Spleen (tissue), 11 donors: ENCODE measurements at regions not wholly inside any gene's neighbourhood (a gene's known extent, or its start where the extent isn't known, plus 50 kb on each side); places are given as distances from the start of the nearest gene placed in this dataset.

Experiments used
- DNase-seq: peaks from one replicate; pipeline ENCODE4 v3.0.0-alpha.2; 2020
- H3K27ac ChIP-seq, 8 donors: fragments of 200-600 bp; sonication (generic) in 7 of 8; 1 replicate in 4 of 8; 2 replicates in 4 of 8; pipeline versions ENCODE4 v1.5.0 to v1.8.0; 2016 to 2021; ENCODE audit warnings: inconsistent platforms in 4 of 8, mild to moderate bottlenecking in 4 of 8, moderate library complexity in 1 of 8
- H3K27me3 ChIP-seq, 7 donors: fragments of 200-600 bp; sonication (generic) in 6 of 7; replicated peaks in 1 of 7; 1 replicate in 4 of 7; 2 replicates in 3 of 7; pipeline versions ENCODE4 v1.5.0 to v1.8.0; 2016 to 2021; ENCODE audit warnings: inconsistent platforms in 3 of 7, mild to moderate bottlenecking in 1 of 7
- H3K36me3 ChIP-seq, 6 donors: fragments of 200-600 bp; sonication (generic) in 5 of 6; 1 replicate in 4 of 6; 2 replicates in 2 of 6; pipeline versions ENCODE4 v1.5.0 to v1.8.0; 2016 to 2021; ENCODE audit warnings: inconsistent platforms in 2 of 6
- H3K4me1 ChIP-seq, 6 donors: fragments of 200-600 bp; sonication (generic) in 5 of 6; 1 replicate in 3 of 6; 2 replicates in 3 of 6; pipeline versions ENCODE4 v1.5.0 to v1.8.0; 2016 to 2021; ENCODE audit warnings: inconsistent platforms in 3 of 6
- H3K4me3 ChIP-seq, 8 donors: fragments of 200-600 bp; sonication (generic) in 7 of 8; 1 replicate in 4 of 8; 2 replicates in 4 of 8; pipeline versions ENCODE4 v1.5.0 to v1.8.0; 2016 to 2021; ENCODE audit warnings: inconsistent platforms in 4 of 8, mild to moderate bottlenecking in 4 of 8, moderate library complexity in 2 of 8
- H3K9me3 ChIP-seq, 8 donors: fragments of 200-600 bp; sonication (generic) in 7 of 8; 1 replicate in 4 of 8; 2 replicates in 4 of 8; pipeline versions ENCODE4 v1.5.0 to v1.8.0; 2016 to 2021; ENCODE audit warnings: inconsistent platforms in 4 of 8
- POLR2A ChIP-seq, 3 donors: fragments of 450-650 bp; IDR thresholded peaks; one replicate each; pipeline ENCODE4 v1.5.1; 2017; ENCODE audit warnings: antibody characterized with exemption in 3 of 3, mild to moderate bottlenecking in 1 of 3
- POLR2AphosphoS5 ChIP-seq, 3 donors: sonication (generic); formaldehyde crosslinking; IDR thresholded peaks; one replicate each; pipeline ENCODE4 v1.5.1; 2017; ENCODE audit warnings: antibody characterized with exemption in 3 of 3
- WGBS, 5 donors: extraction: QIAGEN DNeasy Blood & Tissue Kit in 3 of 5; methylation state at CpG; one replicate each; pipeline versions ENCODE4 v1.1.5 to v1.1.7; 2013 to 2018; 5-methylcytosine and 5-hydroxymethylcytosine counted together
- intact Hi-C: fragments of 100-400 bp; cut with DNase I; formaldehyde crosslinking; loops from one replicate; pipeline ENCODE4 v1.15.0; 2023; ENCODE audit warnings: low total_unique reads
- TF ChIP-seq, protein P1 (sequence below), 11 experiments: fragments of 200-600 bp in 7 of 11; fragments of 450-650 bp in 4 of 11; sonication (generic) in 4 of 11; IDR thresholded peaks in 8 of 11; conservative IDR thresholded peaks in 3 of 11; 1 replicate in 7 of 11; 2 replicates in 4 of 11; pipeline versions ENCODE4 v1.4.0 to v1.8.0; 2016 to 2021; ENCODE audit warnings: antibody characterized with exemption in 11 of 11, inconsistent platforms in 4 of 11, mild to moderate bottlenecking in 1 of 11
- donor health status: healthy with polysubstance abuse.
- donor health status: DM: no; HTN: no; CAD: no; lungs with moderate emphysema.
- donor health status: DM: no; HTN: no; CAD: no.
- donor health status: Bipolar disorder and iron deficiency.
- donor health status: healthy.
- donor health status: DM: no; HTN: no; CAD: no.
- donor health status: DM: yes; HTN: yes; CAD: no.

DNA sequence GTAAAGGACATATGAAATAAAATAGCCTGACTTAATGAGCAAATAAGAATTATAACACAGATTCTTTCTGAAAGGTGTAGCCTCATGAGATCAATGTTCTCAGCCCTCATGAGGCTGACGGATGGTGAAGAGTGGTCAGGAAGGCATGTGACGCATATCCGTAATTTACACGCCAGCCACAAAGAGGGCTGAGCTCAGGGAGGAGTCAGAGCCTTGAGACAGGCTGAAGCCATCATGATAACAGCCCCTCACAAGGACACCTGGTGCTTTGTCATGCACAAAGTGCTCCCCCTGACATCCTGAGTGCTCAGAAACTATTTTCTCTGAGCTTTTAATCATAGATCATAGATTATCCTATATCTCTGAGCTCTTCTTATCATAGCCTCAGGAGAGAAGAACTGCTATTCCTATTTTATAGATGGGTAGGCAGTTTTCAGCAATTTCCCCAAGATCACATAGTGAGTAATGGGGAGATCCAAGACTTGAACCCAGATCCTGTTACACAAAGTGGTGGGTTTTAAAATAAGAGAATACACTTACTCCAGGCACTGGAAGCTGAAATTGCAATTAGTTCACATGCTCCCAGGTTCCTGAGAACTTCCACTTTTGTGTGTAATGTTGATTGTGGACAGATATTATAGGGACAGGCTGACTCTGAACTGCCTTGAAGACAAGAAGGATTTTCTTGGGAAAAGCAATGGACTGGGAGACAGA, 267.1 kb downstream of the RPLP1 start:
- 3 to 14% (median 8%) methylated on average over 4 of the region's 4 CpGs for WGBS, 5 donors
- peak; percentile 86 for DNase-seq
- H3K27me3 ChIP-seq = peaks cover 0 to 8% (median 0%) of the 10 kb centered on the region in 7 donors

DNA sequence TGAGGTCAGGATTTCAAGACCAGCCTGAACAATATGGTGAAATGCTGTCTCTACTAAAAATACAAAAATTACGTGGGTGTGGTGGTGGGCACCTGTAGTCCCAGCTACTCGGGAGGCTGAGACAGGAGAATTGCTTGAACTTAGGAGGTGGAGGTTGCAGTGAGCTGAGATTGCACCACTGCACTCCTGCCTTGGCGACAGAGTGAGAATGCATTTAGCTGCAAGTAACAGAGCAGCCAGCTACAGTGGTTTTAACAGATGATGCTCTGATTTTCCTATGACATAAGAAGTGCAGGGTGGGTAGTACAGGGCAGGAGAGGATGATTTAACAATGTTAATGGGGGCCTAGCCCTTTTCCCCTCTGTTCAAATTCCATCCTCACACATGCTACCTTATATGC, 267.9 kb downstream of the RPLP1 start:
- intact Hi-C loops = loop anchor here (10.0 kb wide), 1 partner anchor 374 kb away; the partner anchor contains the start of gene TLE3
- peaks cover 0 to 8% (median 0%) of the 10 kb centered on the region in 7 donors for H3K27me3 ChIP-seq
- peaks cover 33 to 97% (median 75%) of the 10 kb centered on the region in 6 donors for H3K4me1 ChIP-seq
- no peak for DNase-seq
- TF ChIP-seq POLR2A (IDR thresholded peaks at IDR 0.05) = no peak
- TF ChIP-seq POLR2AphosphoS5 (IDR thresholded peaks at IDR 0.05) = no peak
- TF ChIP-seq, protein P1, sequence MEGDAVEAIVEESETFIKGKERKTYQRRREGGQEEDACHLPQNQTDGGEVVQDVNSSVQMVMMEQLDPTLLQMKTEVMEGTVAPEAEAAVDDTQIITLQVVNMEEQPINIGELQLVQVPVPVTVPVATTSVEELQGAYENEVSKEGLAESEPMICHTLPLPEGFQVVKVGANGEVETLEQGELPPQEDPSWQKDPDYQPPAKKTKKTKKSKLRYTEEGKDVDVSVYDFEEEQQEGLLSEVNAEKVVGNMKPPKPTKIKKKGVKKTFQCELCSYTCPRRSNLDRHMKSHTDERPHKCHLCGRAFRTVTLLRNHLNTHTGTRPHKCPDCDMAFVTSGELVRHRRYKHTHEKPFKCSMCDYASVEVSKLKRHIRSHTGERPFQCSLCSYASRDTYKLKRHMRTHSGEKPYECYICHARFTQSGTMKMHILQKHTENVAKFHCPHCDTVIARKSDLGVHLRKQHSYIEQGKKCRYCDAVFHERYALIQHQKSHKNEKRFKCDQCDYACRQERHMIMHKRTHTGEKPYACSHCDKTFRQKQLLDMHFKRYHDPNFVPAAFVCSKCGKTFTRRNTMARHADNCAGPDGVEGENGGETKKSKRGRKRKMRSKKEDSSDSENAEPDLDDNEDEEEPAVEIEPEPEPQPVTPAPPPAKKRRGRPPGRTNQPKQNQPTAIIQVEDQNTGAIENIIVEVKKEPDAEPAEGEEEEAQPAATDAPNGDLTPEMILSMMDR (IDR thresholded peaks at IDR 0.05 in 8 of 11, conservative IDR thresholded peaks at IDR 0.05 in 3 of 11) = no peak
- H3K36me3 ChIP-seq = no peaks in the 10 kb centered on the region
- H3K27ac ChIP-seq = peak overlapping the region in 7 of 8 donors; percentile 75 to 92 (median 89)
- peak overlapping the region in 1 of 8 donors; percentile 51 for H3K4me3 ChIP-seq
- H3K9me3 ChIP-seq = no peaks in the 10 kb centered on the region
- 66 to 94% (median 79%) methylated on average over 3 of the region's 3 CpGs for WGBS, 5 donors

More for the DNA sequence above, 267.1 kb downstream of the RPLP1 start:
- intact Hi-C loops = loop anchor here (10.0 kb wide), 1 partner anchor 375 kb away; the partner anchor contains the start of gene TLE3
- TF ChIP-seq, protein P1 (IDR thresholded peaks at IDR 0.05 in 8 of 11, conservative IDR thresholded peaks at IDR 0.05 in 3 of 11) = no peak
- TF ChIP-seq POLR2AphosphoS5 (IDR thresholded peaks at IDR 0.05) (peak in 2 of 3 donors; percentile 41 to 80), POLR2A (IDR thresholded peaks at IDR 0.05) (no peak)
- no peaks in the 10 kb centered on the region for H3K36me3 ChIP-seq
- H3K9me3 ChIP-seq = no peaks in the 10 kb centered on the region
- H3K4me1 ChIP-seq = peaks cover 33 to 97% (median 74%) of the 10 kb centered on the region in 6 donors
- H3K27ac ChIP-seq = peak overlapping the region; percentile 37 to 92 (median 84)
- H3K4me3 ChIP-seq = peak overlapping the region in 1 of 8 donors; percentile 51

DNA sequence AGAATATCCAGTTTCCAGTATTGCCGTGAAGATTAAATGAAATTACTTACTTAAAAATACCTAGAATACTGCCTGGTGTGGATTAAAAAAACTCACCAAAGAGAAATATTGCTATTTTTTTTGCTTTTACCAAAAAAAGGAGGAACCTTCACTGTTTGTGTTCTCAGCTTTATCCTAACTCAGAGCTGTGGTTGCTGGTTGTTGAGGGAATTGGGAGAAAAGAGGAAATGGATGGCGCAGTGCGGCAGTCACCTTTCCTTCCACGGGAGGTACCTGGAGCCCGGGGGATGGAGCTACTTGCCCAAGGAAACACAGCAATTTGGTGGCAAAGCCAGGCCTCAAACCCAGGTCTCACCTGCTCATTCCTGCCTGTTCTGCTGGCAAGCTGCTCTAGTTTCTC, 270.3 kb downstream of the RPLP1 start:
- TF ChIP-seq POLR2A (IDR thresholded peaks at IDR 0.05) (no peak), POLR2AphosphoS5 (IDR thresholded peaks at IDR 0.05) (no peak)
- TF ChIP-seq, protein P1 (IDR thresholded peaks at IDR 0.05 in 8 of 11, conservative IDR thresholded peaks at IDR 0.05 in 3 of 11) = no peak
- Histone ChIP-seq H3K36me3 (no peaks in the 10 kb centered on the region), H3K9me3 (no peaks in the 10 kb centered on the region), H3K4me3 (peak overlapping the region in 1 of 8 donors; percentile 53), H3K27me3 (peaks cover 0 to 8% (median 0%) of the 10 kb centered on the region in 7 donors), H3K4me1 (peaks cover 33 to 97% (median 85%) of the 10 kb centered on the region in 6 donors), H3K27ac (peak overlapping the region in 6 of 8 donors; percentile 18 to 92 (median 90))
- WGBS, 5 donors = 41 to 62% (median 45%) methylated on average over 5 of the region's 5 CpGs
- intact Hi-C loops = loop anchor here (10.0 kb wide), 1 partner anchor 372 kb away; the partner anchor contains the start of gene TLE3
- no peak for DNase-seq
